SKM-1 (cell line): ENCODE measurements at regions not wholly inside any gene's neighbourhood (a gene's known extent, or its start where the extent isn't known, plus 50 kb on each side); places are given as distances from the start of the nearest gene placed in this dataset.
"Not testable (repeated sequence)": the region's sequence is repeated elsewhere in the genome, so short reads cannot be mapped to it uniquely, and the experiment has no call there.

Experiments used
- DNase-seq: peaks from one replicate; lab custom pipeline; 2025; ENCODE audit not compliant: unreplicated experiment; lab: John Stamatoyannopoulos, UW

DNA sequence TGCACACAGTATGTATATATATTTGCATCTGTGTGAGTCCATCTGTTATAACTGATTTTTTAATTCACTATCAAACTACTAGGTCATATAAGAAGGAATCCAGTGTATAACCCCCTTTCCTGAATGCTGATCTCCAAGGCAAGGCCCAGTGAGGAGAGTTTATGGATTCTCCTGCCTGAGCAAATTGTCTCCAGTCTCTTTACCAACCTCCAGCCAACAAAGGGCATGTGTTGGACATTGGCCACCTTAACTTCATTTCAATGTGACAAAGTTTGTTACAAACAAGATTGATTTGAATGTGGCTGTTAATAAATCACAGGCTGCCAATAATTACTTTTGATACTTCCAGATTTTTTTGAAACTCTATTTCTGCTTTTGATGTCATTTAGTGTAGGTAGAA is 191.6 kb downstream of the HAO1 start:
- no peak for DNase-seq

DNA sequence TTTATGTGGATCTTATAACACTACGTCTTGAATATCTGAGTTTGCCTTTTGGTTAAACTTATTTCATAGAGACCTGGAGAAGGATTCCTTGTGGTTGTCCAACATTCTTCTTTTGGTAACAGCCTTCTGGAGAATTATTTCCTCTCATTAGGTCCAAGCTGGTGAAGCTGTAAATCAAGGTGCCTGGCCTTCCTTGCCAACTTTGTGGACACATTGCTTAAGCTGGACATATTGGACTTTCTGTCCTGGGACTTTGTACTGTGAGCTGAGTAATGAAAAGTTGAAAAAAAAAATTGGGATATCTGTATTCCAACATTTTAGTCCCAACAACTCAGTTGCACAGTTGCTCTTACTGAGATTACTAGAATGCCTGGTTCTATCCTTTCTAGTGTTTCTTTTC is 186.2 kb downstream of the HAO1 start:
- no peak for DNase-seq

DNA sequence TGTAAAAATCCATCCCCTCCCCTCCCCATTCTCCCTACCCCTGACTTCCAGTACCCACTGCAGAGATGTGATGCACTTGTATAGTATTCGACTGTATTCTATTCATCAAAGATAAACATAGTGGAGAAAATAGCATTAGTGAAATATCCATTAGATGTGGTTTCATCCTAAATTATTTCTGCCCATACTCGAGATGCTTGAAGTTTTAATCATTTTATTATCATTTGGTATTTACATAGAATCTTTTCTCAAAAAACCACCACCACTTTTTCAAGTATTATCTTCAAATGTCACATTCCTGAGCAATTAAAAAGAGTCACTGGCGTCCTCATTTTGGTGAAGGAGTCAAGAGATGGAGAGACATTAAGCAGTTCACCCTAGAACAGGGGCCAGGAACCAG is 181.9 kb downstream of the HAO1 start:
- no peak for DNase-seq

- DNase-seq, result no peak
Observed at GRCh38 chr20:7760247-7761031, 179.8 kb downstream of the HAO1 start.

DNA sequence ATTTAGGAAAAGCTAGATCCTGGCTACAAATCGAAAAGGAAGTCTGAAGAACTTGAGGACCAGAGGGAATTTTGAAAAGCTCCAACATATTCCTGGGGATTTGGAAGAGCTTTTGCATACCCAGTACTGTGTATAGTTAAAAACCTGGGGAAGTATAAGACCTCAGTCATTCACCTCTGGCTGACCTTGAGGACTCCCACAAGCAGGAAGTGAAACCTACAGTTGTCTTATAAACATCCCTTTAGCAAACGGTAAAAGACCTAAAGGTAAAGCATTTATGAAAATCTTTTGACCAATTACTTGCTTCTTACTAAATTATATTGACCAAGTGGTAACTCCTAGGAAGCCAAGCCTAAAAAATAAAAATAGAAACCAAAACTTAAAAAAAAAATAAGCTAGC is 175.0 kb downstream of the HAO1 start:
- DNase-seq, result no peak

DNA sequence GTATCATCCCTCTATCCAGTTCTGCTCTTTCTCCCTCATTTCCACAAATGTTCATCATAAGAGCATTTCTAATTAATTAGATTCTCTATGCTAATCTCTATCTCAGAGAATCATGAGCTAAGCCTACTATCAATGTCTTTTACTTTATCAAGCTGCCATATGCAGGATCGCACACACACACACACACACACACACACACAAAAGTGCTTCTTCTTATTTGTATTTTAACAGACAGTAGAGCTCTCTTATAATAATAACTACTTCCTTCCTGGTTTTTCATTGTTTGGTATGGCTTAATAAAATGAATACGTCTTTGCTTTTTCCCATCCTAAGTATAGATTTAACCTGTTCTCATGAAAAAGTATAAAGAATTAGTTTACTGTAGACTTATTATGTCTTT is 170.2 kb downstream of the HAO1 start:
- DNase-seq, result no peak

DNA sequence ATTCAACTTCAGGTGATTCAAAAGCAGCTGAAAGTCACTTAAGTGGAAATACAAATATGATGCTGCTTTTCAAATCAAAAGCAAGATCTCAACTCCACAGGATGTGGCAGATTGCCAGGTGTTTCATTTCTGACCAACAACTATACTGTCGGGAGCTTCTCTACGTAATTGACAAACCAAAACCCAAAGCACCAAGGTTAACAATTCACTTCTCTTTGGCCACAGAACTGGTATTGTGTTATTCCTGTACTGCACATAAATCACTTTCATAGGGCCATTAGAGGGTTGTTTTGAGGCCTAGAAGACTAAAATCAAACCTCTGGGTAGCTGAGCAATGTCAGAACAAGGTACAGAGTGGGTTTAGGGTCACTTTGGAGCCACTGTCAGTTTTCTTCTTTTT is 169.7 kb downstream of the HAO1 start:
- no peak for DNase-seq

DNA sequence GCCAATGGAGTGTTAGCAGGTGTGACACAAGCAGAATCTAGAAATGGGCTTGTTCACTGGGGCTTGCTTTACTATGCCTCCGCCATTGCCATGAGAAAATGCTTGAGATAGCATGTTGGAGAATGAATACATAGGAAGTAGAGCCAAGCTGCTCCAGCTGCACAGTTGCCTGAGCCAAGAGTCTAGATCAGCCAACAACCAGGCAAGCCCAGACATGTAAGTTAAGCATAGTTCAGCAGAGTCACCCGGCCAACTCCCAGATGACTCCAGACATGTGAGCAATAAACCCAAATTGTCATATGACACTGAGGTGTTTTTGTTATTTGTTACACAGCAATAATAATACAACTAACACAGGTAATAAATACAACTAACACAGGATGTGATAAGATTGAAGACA is 167.9 kb downstream of the HAO1 start:
- DNase-seq, result no peak

DNA sequence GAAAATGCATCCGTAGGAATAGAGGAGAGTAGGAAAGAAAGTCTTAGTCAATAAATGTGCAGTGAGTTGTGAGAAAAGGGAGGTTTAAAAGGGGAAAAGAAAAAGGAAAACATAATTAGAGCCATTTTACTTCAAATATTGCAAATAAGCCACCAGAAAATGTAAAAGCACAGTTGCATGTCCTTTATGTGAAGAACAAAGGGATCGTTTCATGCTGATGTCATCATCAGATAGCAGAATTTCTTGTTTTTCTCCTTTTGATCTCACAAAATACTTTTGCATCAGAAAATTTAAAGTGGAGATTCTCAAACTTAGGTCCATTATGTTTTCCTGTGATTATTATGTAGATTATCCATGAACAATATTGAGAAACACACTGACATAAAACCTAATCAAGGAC is 166.7 kb downstream of the HAO1 start:
- DNase-seq, result no peak

GRCh38 chr20:7775072-7775471 is 165.2 kb downstream of the HAO1 start:
- DNase-seq, result no peak

DNA sequence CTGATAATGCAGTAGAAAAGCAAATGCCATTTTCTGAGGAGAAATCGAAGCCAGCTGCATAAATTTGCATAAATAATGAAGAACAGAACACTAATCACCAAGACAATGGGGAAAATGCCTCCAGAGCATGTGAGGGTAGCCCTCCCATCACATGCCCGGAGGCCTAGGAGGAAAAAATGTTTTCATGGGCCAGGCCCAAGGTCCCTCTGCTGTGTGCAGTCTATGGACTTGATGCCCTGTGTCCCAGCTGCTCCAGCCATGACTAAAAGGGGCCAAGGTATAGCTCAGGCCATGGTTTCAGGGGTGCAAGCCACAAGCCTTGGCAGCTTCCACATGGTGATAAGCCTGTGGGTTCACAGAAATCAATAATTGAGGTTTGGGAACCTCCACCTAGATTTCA is 164.1 kb downstream of the HAO1 start:
- DNase-seq, result no peak

DNA sequence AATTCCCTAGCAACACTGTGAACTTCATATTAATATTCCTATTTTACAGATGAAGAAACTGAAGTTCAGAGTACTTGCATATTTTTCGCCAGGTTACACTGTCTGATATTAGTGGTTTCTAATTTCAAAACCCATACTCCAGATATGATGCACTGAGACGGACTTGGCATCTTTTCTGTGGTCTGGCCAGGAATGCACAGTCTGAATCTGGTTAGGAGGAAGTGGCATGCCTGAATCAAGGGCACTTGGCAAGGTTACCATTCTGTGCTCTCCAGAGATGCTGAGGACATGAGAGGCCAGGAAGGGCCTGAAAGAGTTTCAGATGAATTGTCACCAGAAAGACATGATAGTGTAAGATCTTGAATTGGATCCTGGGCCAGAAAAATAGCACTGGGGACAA is 150.1 kb downstream of the HAO1 start:
- DNase-seq, result no peak

GRCh38 chr20:7792150-7792869 is 147.9 kb downstream of the HAO1 start:
- DNase-seq, result no peak

GRCh38 chr20:7798176-7798575 is 142.1 kb downstream of the HAO1 start:
- DNase-seq, result no peak

GRCh38 chr20:7799862-7800261 is 140.4 kb downstream of the HAO1 start:
- no peak for DNase-seq

DNA sequence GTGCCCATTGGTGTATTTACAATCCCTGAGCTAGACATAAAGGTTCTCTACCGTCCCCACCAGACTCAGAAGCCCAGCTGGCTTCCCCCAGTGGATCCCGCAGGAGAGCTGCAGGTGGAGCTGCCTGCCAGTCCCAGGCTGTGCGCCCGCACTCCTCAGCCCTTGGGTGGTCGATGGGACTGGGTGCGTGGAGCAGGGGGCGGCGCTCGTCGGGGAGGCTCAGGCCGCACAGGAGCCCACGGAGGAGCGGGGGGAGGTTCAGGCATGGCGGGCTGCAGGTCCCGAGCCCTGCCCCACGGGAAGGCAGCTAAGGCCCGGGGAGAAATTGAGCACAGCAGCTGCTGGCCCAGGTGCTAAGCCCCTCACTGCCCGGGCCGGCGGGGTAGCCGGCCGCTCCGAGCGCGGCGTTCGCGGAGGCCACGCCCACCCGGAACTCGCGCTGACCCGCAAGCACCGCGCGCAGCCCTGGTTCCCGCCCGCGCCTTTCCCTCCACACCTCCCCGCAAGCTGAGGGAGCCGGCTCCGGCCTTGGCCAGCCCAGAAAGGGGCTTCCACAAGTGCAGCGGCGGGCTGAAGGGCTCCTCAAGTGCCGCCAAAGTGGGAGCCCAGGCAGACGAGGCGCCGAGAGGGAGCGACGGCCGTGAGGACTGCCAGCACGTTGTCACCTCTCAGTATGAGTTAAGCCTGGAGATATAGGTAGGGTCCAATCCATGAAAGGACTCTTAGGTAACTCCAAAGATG is 136.7 kb downstream of the HAO1 start:
- DNase-seq, result not testable (repeated sequence)

GRCh38 chr20:7806831-7807230 is 133.4 kb downstream of the HAO1 start:
- DNase-seq, result no peak

DNA sequence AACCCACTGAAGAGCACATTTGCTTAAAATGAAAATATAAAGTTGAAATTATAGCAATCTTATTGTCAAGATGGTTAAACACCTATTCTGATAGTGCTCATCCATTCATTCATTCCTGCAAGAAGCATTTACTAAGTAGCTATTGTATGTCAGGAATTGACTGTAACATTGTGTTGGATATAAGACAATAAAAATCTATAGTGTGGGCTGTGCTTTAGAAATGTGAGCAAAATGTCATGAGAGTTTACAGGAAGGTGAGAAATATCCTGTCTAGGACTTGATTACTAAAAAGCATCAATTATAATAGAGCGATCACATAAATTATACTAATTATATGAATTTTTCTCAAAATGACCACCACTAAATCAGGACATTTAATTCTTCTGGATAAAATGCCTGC is 123.0 kb downstream of the HAO1 start:
- no peak for DNase-seq

DNA sequence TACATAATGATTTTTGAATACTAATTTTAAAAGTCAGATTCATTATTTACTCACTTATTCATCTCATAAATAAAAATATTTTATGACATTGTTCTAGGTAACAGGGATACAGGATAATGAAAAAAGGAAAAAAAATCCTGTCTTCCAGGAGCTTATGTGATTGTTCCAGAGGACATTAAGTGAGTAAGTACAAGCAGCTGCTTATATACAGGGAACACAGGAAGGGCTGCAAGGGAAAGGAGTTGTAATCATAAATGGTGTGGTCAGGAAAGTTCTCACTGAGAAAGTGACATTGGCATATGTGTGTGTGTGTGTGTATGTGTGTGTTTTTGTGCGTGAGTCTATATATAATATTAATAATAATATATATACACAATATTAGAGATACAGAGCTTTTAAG is 121.8 kb downstream of the HAO1 start:
- DNase-seq, result no peak

DNA sequence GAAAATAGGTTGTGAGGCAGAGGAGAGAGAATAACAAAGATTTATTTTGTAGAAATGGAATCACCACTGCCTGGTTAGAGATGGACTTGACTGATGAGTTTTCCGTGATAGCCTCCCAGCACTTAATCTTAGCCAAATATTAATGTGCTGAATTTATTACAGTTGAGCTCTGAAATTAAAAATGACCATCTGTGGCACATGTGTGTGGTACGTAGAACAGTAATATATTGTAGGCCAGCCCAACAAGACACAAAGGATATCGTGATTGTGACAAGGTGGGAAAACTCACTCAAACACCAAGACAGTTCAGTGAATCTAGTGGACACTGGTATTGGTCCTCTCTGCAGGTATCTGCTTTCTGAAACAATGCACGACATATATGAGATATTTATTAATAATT is 119.4 kb downstream of the HAO1 start:
- no peak for DNase-seq

GRCh38 chr20:7822772-7823171 is 117.5 kb downstream of the HAO1 start:
- DNase-seq, result no peak

- DNase-seq, result no peak
Observed at GRCh38 chr20:7828437-7828836, 111.8 kb downstream of the HAO1 start.
